ENCODE measurements at regions not wholly inside any gene's neighbourhood (a gene's known extent, or its start where the extent isn't known, plus 50 kb on each side); places are given as distances from the start of the nearest gene placed in this dataset.

DNA sequence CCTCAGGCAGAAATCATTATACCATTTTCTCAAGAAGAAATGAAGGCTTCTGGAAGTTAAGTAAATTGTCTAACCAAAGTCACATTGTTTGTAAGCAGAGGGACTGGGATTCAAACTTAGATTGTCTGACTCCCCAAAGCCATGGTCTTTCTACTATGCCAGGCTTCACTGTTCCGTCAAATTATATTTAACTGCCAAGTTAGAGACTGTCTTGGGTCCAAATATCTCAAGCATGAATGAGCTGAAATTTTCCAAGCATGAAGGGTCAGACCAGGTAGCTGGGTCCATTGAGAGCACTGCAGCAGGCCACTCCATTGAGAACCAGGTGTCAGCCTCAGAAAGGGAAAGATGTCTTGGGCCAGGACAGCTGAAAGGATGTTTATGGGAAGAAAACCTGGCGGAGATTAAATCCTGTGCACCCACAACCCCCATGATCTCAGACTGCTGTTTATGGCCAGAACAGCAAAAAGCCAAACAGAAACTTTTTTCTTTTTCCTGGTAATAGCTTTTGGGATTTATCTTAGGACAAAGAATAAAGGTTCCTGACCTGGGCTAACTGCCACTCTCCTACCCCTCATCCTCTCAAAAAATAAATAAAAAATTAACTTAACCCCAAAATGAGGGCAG lies 612.3 kb downstream of the INSC start:
- TF ChIP-seq, protein P1, sequence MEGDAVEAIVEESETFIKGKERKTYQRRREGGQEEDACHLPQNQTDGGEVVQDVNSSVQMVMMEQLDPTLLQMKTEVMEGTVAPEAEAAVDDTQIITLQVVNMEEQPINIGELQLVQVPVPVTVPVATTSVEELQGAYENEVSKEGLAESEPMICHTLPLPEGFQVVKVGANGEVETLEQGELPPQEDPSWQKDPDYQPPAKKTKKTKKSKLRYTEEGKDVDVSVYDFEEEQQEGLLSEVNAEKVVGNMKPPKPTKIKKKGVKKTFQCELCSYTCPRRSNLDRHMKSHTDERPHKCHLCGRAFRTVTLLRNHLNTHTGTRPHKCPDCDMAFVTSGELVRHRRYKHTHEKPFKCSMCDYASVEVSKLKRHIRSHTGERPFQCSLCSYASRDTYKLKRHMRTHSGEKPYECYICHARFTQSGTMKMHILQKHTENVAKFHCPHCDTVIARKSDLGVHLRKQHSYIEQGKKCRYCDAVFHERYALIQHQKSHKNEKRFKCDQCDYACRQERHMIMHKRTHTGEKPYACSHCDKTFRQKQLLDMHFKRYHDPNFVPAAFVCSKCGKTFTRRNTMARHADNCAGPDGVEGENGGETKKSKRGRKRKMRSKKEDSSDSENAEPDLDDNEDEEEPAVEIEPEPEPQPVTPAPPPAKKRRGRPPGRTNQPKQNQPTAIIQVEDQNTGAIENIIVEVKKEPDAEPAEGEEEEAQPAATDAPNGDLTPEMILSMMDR (IDR thresholded peaks at IDR 0.05), result no peak
- TF ChIP-seq POLR2A (IDR thresholded peaks at IDR 0.05), result no peak
